ENCODE measurements at regions not wholly inside any gene's neighbourhood (a gene's known extent, or its start where the extent isn't known, plus 50 kb on each side); places are given as distances from the start of the nearest gene placed in this dataset.
A peak's percentile ranks its signal among the peaks of the same experiment; 100 is the strongest.
"Not testable (repeated sequence)": the region's sequence is repeated elsewhere in the genome, so short reads cannot be mapped to it uniquely, and the experiment has no call there.

GRCh38 chrX:106484233-106484632 is 127.5 kb upstream of the RADX start:
- Mint-ChIP-seq H3K36me3 (ENCODE audit: low read depth) (no peaks in the 10 kb centered on the region), H3K4me1 (ENCODE audit: low read depth) (peaks cover 23% of the 10 kb centered on the region), H3K27ac (peak overlapping the region; percentile 66), H3K9me3 (no peaks in the 10 kb centered on the region), H3K27me3 (no peaks in the 10 kb centered on the region), H3K4me3 (peak overlapping the region; percentile 31)
- no peak for TF ChIP-seq CTCF (IDR thresholded peaks at IDR 0.05)
- POLR2A ChIA-PET, result no interaction called here
- CTCF ChIA-PET, result interaction anchor here (3.9 kb wide), 1 partner anchor 136 kb away, joined by 27 read pairs; no protein-coding TSS in a partner anchor
- ATAC-seq (peak; percentile 97), DNase-seq (peak; percentile 22)
- intact Hi-C loops (cut with micrococcal nuclease), result loop anchor here (5.0 kb wide), 2 partner anchors 128 to 308 kb away; partner anchors contain the start of gene RADX

GRCh38 chrX:106493210-106493816 is 118.5 kb upstream of the RADX start:
- DNase-seq; H3K4me1 Mint-ChIP-seq (ENCODE audit: low read depth); H3K27me3 Mint-ChIP-seq; H3K4me3 Mint-ChIP-seq; POLR2A ChIA-PET; H3K27ac Mint-ChIP-seq; H3K36me3 Mint-ChIP-seq (ENCODE audit: low read depth); intact Hi-C loops (cut with micrococcal nuclease); H3K9me3 Mint-ChIP-seq; CTCF ChIA-PET; ATAC-seq: not testable (repeated sequence)

GRCh38 chrX:106499473-106499872 is 112.3 kb upstream of the RADX start:
- intact Hi-C loops (cut with micrococcal nuclease), result no loop called here
- no peaks in the 10 kb centered on the region for H3K9me3 Mint-ChIP-seq
- no peaks in the 10 kb centered on the region for H3K27me3 Mint-ChIP-seq
- H3K4me1 Mint-ChIP-seq (ENCODE audit: low read depth), result peaks cover 8% of the 10 kb centered on the region
- DNase-seq (no peak), ATAC-seq (no peak)
- ChIA-PET CTCF (no interaction called here), POLR2A (no interaction called here)
- H3K36me3 Mint-ChIP-seq (ENCODE audit: low read depth), result no peaks in the 10 kb centered on the region
- H3K4me3 Mint-ChIP-seq, result no peak overlapping the region
- H3K27ac Mint-ChIP-seq, result no peak overlapping the region
- TF ChIP-seq CTCF (IDR thresholded peaks at IDR 0.05), result no peak

GRCh38 chrX:106510713-106511403 is 100.9 kb upstream of the RADX start:
- H3K27ac Mint-ChIP-seq, result no peak overlapping the region
- H3K36me3 Mint-ChIP-seq (ENCODE audit: low read depth), result no peaks in the 10 kb centered on the region
- H3K4me1 Mint-ChIP-seq (ENCODE audit: low read depth), result peaks cover 6% of the 10 kb centered on the region
- H3K27me3 Mint-ChIP-seq, result no peaks in the 10 kb centered on the region
- TF ChIP-seq CTCF (IDR thresholded peaks at IDR 0.05), result no peak
- intact Hi-C loops (cut with micrococcal nuclease), result no loop called here
- H3K4me3 Mint-ChIP-seq, result no peak overlapping the region
- ChIA-PET CTCF (no interaction called here), POLR2A (no interaction called here)
- DNase-seq, result no peak
- no peaks in the 10 kb centered on the region for H3K9me3 Mint-ChIP-seq
- no peak for ATAC-seq

Measured in activated CD8-positive, alpha-beta T cell treated with anti-CD3 and anti-CD28 coated beads for 36 hours (primary cell).